ENCODE measurements at regions not wholly inside any gene's neighbourhood (a gene's known extent, or its start where the extent isn't known, plus 50 kb on each side); places are given as distances from the start of the nearest gene placed in this dataset.
"Not testable (repeated sequence)": the region's sequence is repeated elsewhere in the genome, so short reads cannot be mapped to it uniquely, and the experiment has no call there.

- no peak overlapping the region for H3K27ac ChIP-seq (ENCODE audit: low read depth, low read length)
- WGBS, 3 donors, result 15 to 63% (median 46%) methylated on average over 3 of the region's 3 CpGs
These were observed 134.6 kb downstream of the TENT5C start for GRCh38 chr1:117740496-117740895.

GRCh38 chr1:117746565-117746964, 140.7 kb downstream of the TENT5C start:
- H3K27ac ChIP-seq (ENCODE audit: low read depth, low read length), result not testable (repeated sequence)

- 77 to 85% (median 84%) methylated on average over 2 of the region's 2 CpGs for WGBS, 3 donors
- H3K27ac ChIP-seq (ENCODE audit: low read depth, low read length), result no peak overlapping the region
These were observed 141.8 kb downstream of the TENT5C start for GRCh38 chr1:117747605-117748004.

- 70 to 86% (median 83%) methylated on average over 2 of the region's 2 CpGs for WGBS, 3 donors
- H3K27ac ChIP-seq (ENCODE audit: low read depth, low read length), result no peak overlapping the region
These were observed 145.5 kb downstream of the TENT5C start for GRCh38 chr1:117751321-117751720.

GRCh38 chr1:117752661-117753060, 146.8 kb downstream of the TENT5C start:
- H3K27ac ChIP-seq (ENCODE audit: low read depth, low read length), result no peak overlapping the region

GRCh38 chr1:117753232-117753631, 147.4 kb downstream of the TENT5C start:
- 47 to 63% (median 56%) methylated on average over 3 of the region's 3 CpGs for WGBS, 3 donors
- no peak overlapping the region for H3K27ac ChIP-seq (ENCODE audit: low read depth, low read length)

GRCh38 chr1:117753652-117754051, 147.8 kb downstream of the TENT5C start:
- H3K27ac ChIP-seq (ENCODE audit: low read depth, low read length), result no peak overlapping the region
- WGBS, 3 donors, result 18 to 27% (median 22%) methylated on average over 5 of the region's 5 CpGs

GRCh38 chr1:117754061-117754969, 148.5 kb downstream of the TENT5C start:
- H3K27ac ChIP-seq (ENCODE audit: low read depth, low read length), result no peak overlapping the region
- 8 to 16% (median 15%) methylated on average over 9 of the region's 9 CpGs for WGBS, 3 donors

- 65 to 81% (median 80%) methylated on average over 3 of the region's 3 CpGs for WGBS, 3 donors
- H3K27ac ChIP-seq (ENCODE audit: low read depth, low read length), result no peak overlapping the region
These were observed 151.8 kb downstream of the TENT5C start for GRCh38 chr1:117757668-117758067.

GRCh38 chr1:117758444-117759316, 152.8 kb downstream of the TENT5C start:
- 7 to 17% (median 16%) methylated on average over 25 to 26 of the region's 26 CpGs for WGBS, 3 donors
- H3K27ac ChIP-seq (ENCODE audit: low read depth, low read length), result no peak overlapping the region

- no peak overlapping the region for H3K27ac ChIP-seq (ENCODE audit: low read depth, low read length)
- WGBS, 3 donors, result 31 to 69% (median 49%) methylated on average over 1 of the region's 1 CpG
These were observed 153.7 kb downstream of the TENT5C start for GRCh38 chr1:117759535-117759934.

GRCh38 chr1:117760069-117760468, 154.2 kb downstream of the TENT5C start:
- no peak overlapping the region for H3K27ac ChIP-seq (ENCODE audit: low read depth, low read length)
- 29 to 60% (median 60%) methylated on average over 1 of the region's 1 CpG for WGBS, 3 donors

- no peak overlapping the region for H3K27ac ChIP-seq (ENCODE audit: low read depth, low read length)
- 58 to 87% (median 64%) methylated on average over 2 of the region's 2 CpGs for WGBS, 3 donors
These were observed 154.6 kb downstream of the TENT5C start for GRCh38 chr1:117760485-117760884.

- H3K27ac ChIP-seq (ENCODE audit: low read depth, low read length), result not testable (repeated sequence)
- WGBS, 3 donors, result 75 to 88% (median 84%) methylated on average over 1 of the region's 1 CpG
These were observed 161.7 kb downstream of the GDAP2 start for GRCh38 chr1:117767756-117768155.

- WGBS, 3 donors, result 39 to 59% (median 42%) methylated on average over 1 of the region's 1 CpG
These were observed 158.4 kb downstream of the GDAP2 start for GRCh38 chr1:117770981-117771531.

GRCh38 chr1:117779364-117779763, 150.1 kb downstream of the GDAP2 start:
- 82 to 89% (median 85%) methylated on average over 2 of the region's 2 CpGs for WGBS, 3 donors
- no peak overlapping the region for H3K27ac ChIP-seq (ENCODE audit: low read depth, low read length)

More at GRCh38 chr1:117770981-117771531, 158.4 kb downstream of the GDAP2 start:
- no peak overlapping the region for H3K27ac ChIP-seq (ENCODE audit: low read depth, low read length)

- WGBS, 3 donors, result 45 to 83% (median 55%) methylated on average over 5 of the region's 5 CpGs
- no peak overlapping the region for H3K27ac ChIP-seq (ENCODE audit: low read depth, low read length)
These were observed 148.5 kb downstream of the GDAP2 start for GRCh38 chr1:117780687-117781475.

- no peak overlapping the region for H3K27ac ChIP-seq (ENCODE audit: low read depth, low read length)
- 72 to 79% (median 74%) methylated on average over 4 of the region's 4 CpGs for WGBS, 3 donors
These were observed 147.4 kb downstream of the GDAP2 start for GRCh38 chr1:117782056-117782455.
